IMR-90 (cell line): ENCODE measurements at regions not wholly inside any gene's neighbourhood (a gene's known extent, or its start where the extent isn't known, plus 50 kb on each side); places are given as distances from the start of the nearest gene placed in this dataset.

Experiments used
- ATAC-seq: fragments of 200-7000 bp; cut with Tn5 transposase; 2 replicates; pipeline ENCODE4 v1.9.1; 2020; ENCODE audit warnings: low read depth, mild to moderate bottlenecking, moderate library complexity
- BruUV-seq: library from RNA; stranded (reverse); fragments of 400-500 nt; replicated peaks from 2 replicates; lab custom pipeline; 2021; lab: Mats Ljungman, UMichigan
- CTCF ChIA-PET: fragments of 300-600 bp; formaldehyde crosslinking; extraction: SDS; loops from one replicate; lab custom pipeline; 2021; ENCODE audit warnings: antibody characterized with exemption; lab: Yijun Ruan, JAX
- POLR2A ChIA-PET: fragments of 300-600 bp; sonication (Branson Sonifier 250); formaldehyde crosslinking; loops from one replicate; lab custom pipeline; 2022; ENCODE audit warnings: antibody characterized with exemption; ENCODE audit not compliant: unreplicated experiment; lab: Charles Lee
- DNase-seq: peaks from one replicate; pipeline ENCODE4 v3.0.0; 2013
- H2AFZ ChIP-seq: replicated peaks from 2 replicates; pipeline ENCODE3; 2013; ENCODE audit warnings: low read length, mild to moderate bottlenecking; ENCODE audit not compliant: poor library complexity
- H2AK5ac ChIP-seq: 2 replicates; pipeline ENCODE4 v1.6.1; 2013; ENCODE audit warnings: low read depth, low read length, inconsistent platforms
- H2AK9ac ChIP-seq: replicated peaks from 2 replicates; pipeline ENCODE3; 2013; ENCODE audit warnings: mild to moderate bottlenecking, low read depth, low read length, moderate library complexity; ENCODE audit not compliant: poor library complexity
- H2BK120ac ChIP-seq: 2 replicates; pipeline ENCODE4 v1.6.1; 2013; ENCODE audit warnings: low read depth, low read length, inconsistent platforms
- H2BK15ac ChIP-seq: 3 replicates; pipeline ENCODE4 v1.6.1; 2013; ENCODE audit warnings: low read depth, low read length, inconsistent platforms
- H2BK20ac ChIP-seq: 2 replicates; pipeline ENCODE4 v1.6.1; 2013; ENCODE audit warnings: low read depth, mild to moderate bottlenecking, inconsistent platforms, low read length, moderate library complexity
- H2BK5ac ChIP-seq: 2 replicates; pipeline ENCODE4 v1.6.1; 2013; ENCODE audit warnings: mild to moderate bottlenecking, low read depth, low read length, inconsistent platforms; ENCODE audit not compliant: poor library complexity, severe bottlenecking
- H3K14ac ChIP-seq: replicated peaks from 2 replicates; pipeline ENCODE4 v1.6.1; 2013; ENCODE audit warnings: low read depth, low read length, inconsistent platforms
- H3K18ac ChIP-seq: 2 replicates; pipeline ENCODE4 v1.6.1; 2013; ENCODE audit warnings: low read depth, low read length, control low read depth
- H3K23ac ChIP-seq: 2 replicates; pipeline ENCODE4 v1.6.1; 2013; ENCODE audit warnings: low read depth, low read length, inconsistent platforms
- H3K27ac ChIP-seq: 2 replicates; pipeline ENCODE4 v1.5.1; 2013; ENCODE audit warnings: mild to moderate bottlenecking, control low read depth, low read length; ENCODE audit not compliant: insufficient read depth
- H3K27me3 ChIP-seq: 2 replicates; pipeline ENCODE4 v1.6.1; 2013; ENCODE audit warnings: low read length; ENCODE audit not compliant: control insufficient read depth, insufficient read depth
- H3K36me3 ChIP-seq: 2 replicates; pipeline ENCODE4 v1.6.1; 2013; ENCODE audit warnings: low read length, mixed read lengths; ENCODE audit not compliant: control insufficient read depth, insufficient read depth
- H3K4ac ChIP-seq: 2 replicates; pipeline ENCODE4 v1.6.1; 2013; ENCODE audit warnings: low read depth, low read length, inconsistent platforms
- H3K4me1 ChIP-seq: 2 replicates; pipeline ENCODE4 v1.6.1; 2013; ENCODE audit warnings: low read length, mixed read lengths; ENCODE audit not compliant: control insufficient read depth, insufficient read depth
- H3K4me2 ChIP-seq: 2 replicates; pipeline ENCODE4 v1.6.1; 2013; ENCODE audit warnings: low read depth, mild to moderate bottlenecking, control low read depth, low read length, moderate library complexity
- H3K4me3 ChIP-seq: 2 replicates; pipeline ENCODE4 v1.5.1; 2013; ENCODE audit warnings: low read depth, mild to moderate bottlenecking, control low read depth, low read length, moderate library complexity; ENCODE audit not compliant: insufficient read depth
- H3K56ac ChIP-seq: 2 replicates; pipeline ENCODE4 v1.6.1; 2013; ENCODE audit warnings: low read length, inconsistent platforms; ENCODE audit not compliant: insufficient read depth; ENCODE audit errors: extremely low read depth
- H3K79me1 ChIP-seq, 2 experiments: 2 replicates each; pipeline ENCODE4 v1.6.1; 2013; ENCODE audit warnings: low read length in 2 of 2, inconsistent platforms in 1 of 2, low read depth in 1 of 2
- H3K9ac ChIP-seq: 2 replicates; pipeline ENCODE4 v1.6.1; 2013; ENCODE audit warnings: low read depth, low read length, control low read depth
- H3K9me1 ChIP-seq: 2 replicates; pipeline ENCODE4 v1.6.1; 2013; ENCODE audit warnings: low read length, inconsistent platforms; ENCODE audit not compliant: insufficient read depth
- H3K9me3 ChIP-seq: 2 replicates; pipeline ENCODE4 v1.6.1; 2013; ENCODE audit warnings: low read length; ENCODE audit not compliant: control insufficient read depth, insufficient read depth
- H4K20me1 ChIP-seq: 2 replicates; pipeline ENCODE4 v1.6.1; 2013; ENCODE audit warnings: low read length, inconsistent platforms; ENCODE audit not compliant: insufficient read depth
- H4K5ac ChIP-seq: 2 replicates; pipeline ENCODE4 v1.6.1; 2013; ENCODE audit warnings: mild to moderate bottlenecking, low read depth, low read length, control low read depth
- H4K8ac ChIP-seq, 2 experiments: 2 replicates each; pipeline ENCODE4 v1.6.1; 2013; ENCODE audit warnings: low read depth in 2 of 2, low read length in 2 of 2, control low read depth in 1 of 2, inconsistent platforms in 1 of 2
- H4K91ac ChIP-seq: 2 replicates; pipeline ENCODE4 v1.6.1; 2013; ENCODE audit warnings: low read depth, low read length, inconsistent platforms; ENCODE audit not compliant: insufficient read depth
- BHLHE40 ChIP-seq: fragments of 150-350 bp; IDR thresholded peaks from 2 replicates; pipeline ENCODE4 v1.6.1; 2016; ENCODE audit warnings: mild to moderate bottlenecking, low read depth, low read length
- CEBPB ChIP-seq: IDR thresholded peaks from 2 replicates; pipeline ENCODE4 v1.6.1; 2012; ENCODE audit warnings: low read depth, low read length, improper control_type of control experiment
- CHD1 ChIP-seq: IDR thresholded peaks from 2 replicates; pipeline ENCODE4 v1.6.1; 2012; ENCODE audit warnings: low read depth, low read length, improper control_type of control experiment
- FOS ChIP-seq: fragments of 150-350 bp; IDR thresholded peaks from 2 replicates; pipeline ENCODE4 v1.6.1; 2016; ENCODE audit warnings: low read depth, low read length
- MAFK ChIP-seq: IDR thresholded peaks from 2 replicates; pipeline ENCODE4 v1.6.1; 2012; ENCODE audit warnings: low read depth, low read length, improper control_type of control experiment
- MAZ ChIP-seq: IDR thresholded peaks from 2 replicates; pipeline ENCODE4 v1.6.1; 2012; ENCODE audit warnings: low read depth, mild to moderate bottlenecking, low read length, improper control_type of control experiment, moderate library complexity, borderline replicate concordance
- MXI1 ChIP-seq: IDR thresholded peaks from 2 replicates; pipeline ENCODE4 v1.6.1; 2012; ENCODE audit warnings: low read depth, mild to moderate bottlenecking, low read length, moderate library complexity, borderline replicate concordance
- NFE2L2 ChIP-seq: fragments of 150-350 bp; IDR thresholded peaks from 2 replicates; pipeline ENCODE4 v1.6.1; 2016; ENCODE audit warnings: low read depth, mild to moderate bottlenecking, low read length
- POLR2A ChIP-seq: IDR thresholded peaks from 2 replicates; pipeline ENCODE4 v1.6.1; 2012; ENCODE audit warnings: mild to moderate bottlenecking, low read depth, low read length
- RAD21 ChIP-seq: IDR thresholded peaks from 2 replicates; pipeline ENCODE4 v1.6.1; 2012; ENCODE audit warnings: low read length, improper control_type of control experiment
- RCOR1 ChIP-seq: IDR thresholded peaks from 2 replicates; pipeline ENCODE4 v1.6.1; 2012; ENCODE audit warnings: mild to moderate bottlenecking, low read length, improper control_type of control experiment; ENCODE audit not compliant: insufficient replicate concordance
- RFX5 ChIP-seq: IDR thresholded peaks from 2 replicates; pipeline ENCODE4 v1.8.0; 2012; ENCODE audit warnings: low read depth, mild to moderate bottlenecking, low read length, moderate library complexity
- SMC3 ChIP-seq: fragments of 150-350 bp; IDR thresholded peaks from 2 replicates; pipeline ENCODE4 v1.6.1; 2016; ENCODE audit warnings: low read depth, mild to moderate bottlenecking, antibody characterized with exemption, low read length, moderate library complexity
- WGBS, 2 experiments: methylation state at CpG; one replicate each; pipeline versions ENCODE4 v1.1.5 to v1.1.7; 2013; ENCODE audit warnings: missing lambda C conversion rate in 2 of 2; ENCODE audit not compliant: insufficient read length in 1 of 2; ENCODE audit errors: extremely low coverage in 2 of 2; 5-methylcytosine and 5-hydroxymethylcytosine counted together
- dilution Hi-C: fragments of 300-500 bp; cut with HindIII; formaldehyde crosslinking; loops from one replicate; pipeline ENCODE4 v1.14.3; 2018; ENCODE audit warnings: low sequenced_read_pairs; ENCODE audit not compliant: unreplicated experiment
- in situ Hi-C: fragments of 300-500 bp; cut with MboI; formaldehyde crosslinking; loops from 3 replicates; pipeline ENCODE4 v1.14.3; 2019; ENCODE audit warnings: low sequenced_read_pairs, inconsistent platforms, mixed read lengths
- intact Hi-C: fragments of 100-400 bp; cut with micrococcal nuclease; formaldehyde crosslinking; loops from 2 replicates; pipeline ENCODE4 v1.10.0; 2022
- TF ChIP-seq, protein P1 (sequence below): fragments of 150-350 bp; IDR thresholded peaks from 2 replicates; pipeline ENCODE4 v1.6.1; 2017; ENCODE audit warnings: mild to moderate bottlenecking, antibody characterized with exemption, low read length, low read depth
- TF ChIP-seq, protein P2 (sequence below): conservative IDR thresholded peaks from 2 replicates; pipeline ENCODE4 v1.5.1; 2012; ENCODE audit warnings: mild to moderate bottlenecking, low read depth, low read length, improper control_type of control experiment
- TF ChIP-seq, protein P3 (sequence below): fragments of 150-350 bp; IDR thresholded peaks from 2 replicates; pipeline ENCODE4 v1.6.1; 2016; ENCODE audit warnings: low read depth, mild to moderate bottlenecking, low read length, moderate library complexity, borderline replicate concordance

DNA sequence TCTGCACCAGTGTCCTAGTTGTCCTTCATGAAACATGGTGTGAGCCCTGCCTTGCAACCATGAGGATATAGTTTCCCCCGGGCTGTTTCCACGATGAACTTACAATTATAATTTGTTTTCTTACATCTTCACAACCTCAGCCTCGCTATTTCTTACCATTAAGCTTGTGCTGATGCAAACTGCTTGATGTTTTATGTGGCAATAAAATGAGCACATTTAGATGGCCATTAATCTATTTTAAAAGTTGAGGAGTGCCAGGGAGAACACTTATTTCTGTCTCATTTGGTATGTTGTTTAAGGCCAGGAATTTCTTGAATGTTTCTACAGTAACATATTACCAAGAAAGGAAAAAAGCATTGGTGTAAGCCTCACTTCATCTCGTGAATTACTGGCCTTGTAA is 214.5 kb upstream of the SLC8A1 start:
- dilution Hi-C loops = no loop called here
- Histone ChIP-seq H4K20me1 (no peaks in the 10 kb centered on the region), H3K4me2 (no peak overlapping the region), H3K9ac (no peak overlapping the region), H3K27ac (no peak overlapping the region), H3K4ac (no peak overlapping the region), H4K8ac (no peak overlapping the region), H2AK5ac (no peak overlapping the region), H3K36me3 (no peaks in the 10 kb centered on the region), H2BK5ac (no peak overlapping the region), H3K27me3 (no peaks in the 10 kb centered on the region), H2BK120ac (no peak overlapping the region), H3K4me1 (no peaks in the 10 kb centered on the region), H2AK9ac (no peak overlapping the region), H3K4me3 (no peak overlapping the region), H2AFZ (no peak overlapping the region), H3K23ac (no peak overlapping the region), H3K18ac (no peak overlapping the region), H3K56ac (no peak overlapping the region), H3K9me3 (no peaks in the 10 kb centered on the region), H3K9me1 (no peaks in the 10 kb centered on the region), H3K79me1 (no peaks in the 10 kb centered on the region), H4K91ac (no peak overlapping the region), H4K5ac (no peak overlapping the region), H2BK15ac (no peak overlapping the region), H3K14ac (no peak overlapping the region), H2BK20ac (no peak overlapping the region)
- ChIA-PET POLR2A (no interaction called here), CTCF (no interaction called here)
- no peak for DNase-seq
- WGBS, 2 experiments = no CpG with 5 or more reads among the region's 4 CpGs
- ATAC-seq = no peak
- no peak for TF ChIP-seq BHLHE40
- TF ChIP-seq, protein P1, sequence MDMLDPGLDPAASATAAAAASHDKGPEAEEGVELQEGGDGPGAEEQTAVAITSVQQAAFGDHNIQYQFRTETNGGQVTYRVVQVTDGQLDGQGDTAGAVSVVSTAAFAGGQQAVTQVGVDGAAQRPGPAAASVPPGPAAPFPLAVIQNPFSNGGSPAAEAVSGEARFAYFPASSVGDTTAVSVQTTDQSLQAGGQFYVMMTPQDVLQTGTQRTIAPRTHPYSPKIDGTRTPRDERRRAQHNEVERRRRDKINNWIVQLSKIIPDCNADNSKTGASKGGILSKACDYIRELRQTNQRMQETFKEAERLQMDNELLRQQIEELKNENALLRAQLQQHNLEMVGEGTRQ = no peak
- TF ChIP-seq FOS = no peak
- TF ChIP-seq MAZ = no peak
- no peak for TF ChIP-seq CHD1
- TF ChIP-seq, protein P2, sequence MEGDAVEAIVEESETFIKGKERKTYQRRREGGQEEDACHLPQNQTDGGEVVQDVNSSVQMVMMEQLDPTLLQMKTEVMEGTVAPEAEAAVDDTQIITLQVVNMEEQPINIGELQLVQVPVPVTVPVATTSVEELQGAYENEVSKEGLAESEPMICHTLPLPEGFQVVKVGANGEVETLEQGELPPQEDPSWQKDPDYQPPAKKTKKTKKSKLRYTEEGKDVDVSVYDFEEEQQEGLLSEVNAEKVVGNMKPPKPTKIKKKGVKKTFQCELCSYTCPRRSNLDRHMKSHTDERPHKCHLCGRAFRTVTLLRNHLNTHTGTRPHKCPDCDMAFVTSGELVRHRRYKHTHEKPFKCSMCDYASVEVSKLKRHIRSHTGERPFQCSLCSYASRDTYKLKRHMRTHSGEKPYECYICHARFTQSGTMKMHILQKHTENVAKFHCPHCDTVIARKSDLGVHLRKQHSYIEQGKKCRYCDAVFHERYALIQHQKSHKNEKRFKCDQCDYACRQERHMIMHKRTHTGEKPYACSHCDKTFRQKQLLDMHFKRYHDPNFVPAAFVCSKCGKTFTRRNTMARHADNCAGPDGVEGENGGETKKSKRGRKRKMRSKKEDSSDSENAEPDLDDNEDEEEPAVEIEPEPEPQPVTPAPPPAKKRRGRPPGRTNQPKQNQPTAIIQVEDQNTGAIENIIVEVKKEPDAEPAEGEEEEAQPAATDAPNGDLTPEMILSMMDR = no peak
- no peak for TF ChIP-seq MXI1
- TF ChIP-seq MAFK = no peak
- TF ChIP-seq SMC3 = no peak
- no peak for TF ChIP-seq RAD21
- TF ChIP-seq RCOR1 = no peak
- TF ChIP-seq RFX5 = no peak
- TF ChIP-seq CEBPB = no peak
- TF ChIP-seq NFE2L2 = no peak
- TF ChIP-seq, protein P3, sequence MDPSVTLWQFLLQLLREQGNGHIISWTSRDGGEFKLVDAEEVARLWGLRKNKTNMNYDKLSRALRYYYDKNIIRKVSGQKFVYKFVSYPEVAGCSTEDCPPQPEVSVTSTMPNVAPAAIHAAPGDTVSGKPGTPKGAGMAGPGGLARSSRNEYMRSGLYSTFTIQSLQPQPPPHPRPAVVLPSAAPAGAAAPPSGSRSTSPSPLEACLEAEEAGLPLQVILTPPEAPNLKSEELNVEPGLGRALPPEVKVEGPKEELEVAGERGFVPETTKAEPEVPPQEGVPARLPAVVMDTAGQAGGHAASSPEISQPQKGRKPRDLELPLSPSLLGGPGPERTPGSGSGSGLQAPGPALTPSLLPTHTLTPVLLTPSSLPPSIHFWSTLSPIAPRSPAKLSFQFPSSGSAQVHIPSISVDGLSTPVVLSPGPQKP = no peak
- no peak for TF ChIP-seq POLR2A
- intact Hi-C loops = no loop called here
- in situ Hi-C loops = no loop called here
- no TSS peak for BruUV-seq
